Ectodermal cell (in vitro differentiated cells): ENCODE measurements at regions not wholly inside any gene's neighbourhood (a gene's known extent, or its start where the extent isn't known, plus 50 kb on each side); places are given as distances from the start of the nearest gene placed in this dataset.

Experiments
- H3K27ac ChIP-seq: 2 replicates; pipeline ENCODE4 v1.7.0; 2013; ENCODE audit warnings: mild to moderate bottlenecking, low read depth, low read length; ENCODE audit not compliant: insufficient read depth, poor library complexity, severe bottlenecking
- H3K27me3 ChIP-seq: 2 replicates; pipeline ENCODE4 v1.7.0; 2013; ENCODE audit warnings: mild to moderate bottlenecking, low read length; ENCODE audit not compliant: insufficient read depth, control insufficient read depth, poor library complexity, severe bottlenecking
- H3K36me3 ChIP-seq: one replicate; pipeline ENCODE4 v1.7.0; 2013; ENCODE audit warnings: low read length; ENCODE audit not compliant: control insufficient read depth, insufficient read depth
- H3K4me1 ChIP-seq: one replicate; pipeline ENCODE4 v1.7.0; 2013; ENCODE audit warnings: low read length; ENCODE audit not compliant: control insufficient read depth, insufficient read depth
- H3K4me3 ChIP-seq: 2 replicates; pipeline ENCODE4 v1.7.0; 2013; ENCODE audit warnings: low read depth, low read length, control low read depth; ENCODE audit not compliant: insufficient read depth
- H3K9me3 ChIP-seq: 2 replicates; pipeline ENCODE4 v1.7.0; 2013; ENCODE audit warnings: mild to moderate bottlenecking, low read length, moderate library complexity; ENCODE audit not compliant: control insufficient read depth
- WGBS, 2 experiments: methylation state at CpG; one replicate each; pipeline ENCODE4 v1.1.7; 2013; ENCODE audit warnings: missing lambda C conversion rate in 2 of 2; 5-methylcytosine and 5-hydroxymethylcytosine counted together

GRCh38 chr5:51486158-51486557, 102.9 kb downstream of the ISL1 start:
- H3K27me3 ChIP-seq: no peaks in the 10 kb centered on the region
- H3K4me3 ChIP-seq: no peak overlapping the region
- H3K4me1 ChIP-seq: no peaks in the 10 kb centered on the region
- no peaks in the 10 kb centered on the region for H3K9me3 ChIP-seq
- H3K27ac ChIP-seq: no peak overlapping the region
- WGBS, 2 experiments: 94 to 96% methylated on average over 1 of the region's 1 CpG
- H3K36me3 ChIP-seq: no peaks in the 10 kb centered on the region

- H3K4me1 ChIP-seq: no peaks in the 10 kb centered on the region
- H3K27ac ChIP-seq: no peak overlapping the region
- WGBS, 2 experiments: 48 to 58% methylated on average over 4 of the region's 5 CpGs
- H3K9me3 ChIP-seq: no peaks in the 10 kb centered on the region
- H3K27me3 ChIP-seq: no peaks in the 10 kb centered on the region
- no peaks in the 10 kb centered on the region for H3K36me3 ChIP-seq
- no peak overlapping the region for H3K4me3 ChIP-seq
Observed at GRCh38 chr5:51487952-51488351, 104.7 kb downstream of the ISL1 start.

GRCh38 chr5:51488803-51489642, 105.8 kb downstream of the ISL1 start:
- no peak overlapping the region for H3K4me3 ChIP-seq
- WGBS, 2 experiments: 94 to 96% methylated on average over 3 of the region's 3 CpGs
- H3K4me1 ChIP-seq: no peaks in the 10 kb centered on the region
- no peaks in the 10 kb centered on the region for H3K36me3 ChIP-seq
- no peaks in the 10 kb centered on the region for H3K27me3 ChIP-seq
- no peaks in the 10 kb centered on the region for H3K9me3 ChIP-seq
- H3K27ac ChIP-seq: no peak overlapping the region

- Histone ChIP-seq H3K27ac (no peak overlapping the region), H3K27me3 (no peaks in the 10 kb centered on the region), H3K4me1 (no peaks in the 10 kb centered on the region), H3K4me3 (no peak overlapping the region), H3K36me3 (no peaks in the 10 kb centered on the region), H3K9me3 (no peaks in the 10 kb centered on the region)
- 93 to 94% methylated on average over 12 of the region's 12 CpGs for WGBS, 2 experiments
Observed at GRCh38 chr5:51494821-51495220, 111.6 kb downstream of the ISL1 start.

GRCh38 chr5:51495672-51496071, 112.4 kb downstream of the ISL1 start:
- Histone ChIP-seq H3K27ac (no peak overlapping the region), H3K4me3 (no peak overlapping the region), H3K9me3 (no peaks in the 10 kb centered on the region), H3K36me3 (no peaks in the 10 kb centered on the region), H3K27me3 (no peaks in the 10 kb centered on the region), H3K4me1 (no peaks in the 10 kb centered on the region)
- 77 to 78% methylated on average over 2 of the region's 2 CpGs for WGBS, 2 experiments

GRCh38 chr5:51517838-51518237, 134.6 kb downstream of the ISL1 start:
- H3K9me3 ChIP-seq: no peaks in the 10 kb centered on the region
- WGBS, 2 experiments: 67% methylated on average over 1 of the region's 1 CpG; no CpG with 5 or more reads in 1 of the 2 experiments
- H3K4me3 ChIP-seq: no peak overlapping the region
- H3K27me3 ChIP-seq: no peaks in the 10 kb centered on the region
- H3K4me1 ChIP-seq: no peaks in the 10 kb centered on the region
- no peak overlapping the region for H3K27ac ChIP-seq
- H3K36me3 ChIP-seq: no peaks in the 10 kb centered on the region

- 58 to 79% methylated on average over 5 of the region's 5 CpGs for WGBS, 2 experiments
- Histone ChIP-seq H3K36me3 (no peaks in the 10 kb centered on the region), H3K27ac (no peak overlapping the region), H3K9me3 (no peaks in the 10 kb centered on the region), H3K27me3 (no peaks in the 10 kb centered on the region), H3K4me3 (no peak overlapping the region), H3K4me1 (no peaks in the 10 kb centered on the region)
Observed at GRCh38 chr5:51518607-51519006, 135.4 kb downstream of the ISL1 start.

- H3K4me3 ChIP-seq: no peak overlapping the region
- WGBS, 2 experiments: 93 to 96% methylated on average over 5 of the region's 5 CpGs
- no peaks in the 10 kb centered on the region for H3K4me1 ChIP-seq
Observed at GRCh38 chr5:51521583-51521982, 138.3 kb downstream of the ISL1 start.

GRCh38 chr5:51539232-51539631, 156.0 kb downstream of the ISL1 start:
- H3K27me3 ChIP-seq: no peaks in the 10 kb centered on the region
- no peak overlapping the region for H3K27ac ChIP-seq
- no peaks in the 10 kb centered on the region for H3K36me3 ChIP-seq
- H3K4me3 ChIP-seq: no peak overlapping the region
- H3K4me1 ChIP-seq: no peaks in the 10 kb centered on the region
- 90% methylated on average over 2 of the region's 2 CpGs; no CpG with 5 or more reads in 1 of the 2 experiments for WGBS, 2 experiments
- H3K9me3 ChIP-seq: no peaks in the 10 kb centered on the region

More at GRCh38 chr5:51521583-51521982, 138.3 kb downstream of the ISL1 start:
- no peak overlapping the region for H3K27ac ChIP-seq
- no peaks in the 10 kb centered on the region for H3K27me3 ChIP-seq
- no peaks in the 10 kb centered on the region for H3K9me3 ChIP-seq
- no peaks in the 10 kb centered on the region for H3K36me3 ChIP-seq

GRCh38 chr5:51544031-51544785, 161.0 kb downstream of the ISL1 start:
- Histone ChIP-seq H3K4me3 (no peak overlapping the region), H3K36me3 (no peaks in the 10 kb centered on the region), H3K27me3 (no peaks in the 10 kb centered on the region), H3K9me3 (no peaks in the 10 kb centered on the region), H3K4me1 (no peaks in the 10 kb centered on the region), H3K27ac (no peak overlapping the region)
- 43 to 49% methylated on average over 2 of the region's 2 CpGs for WGBS, 2 experiments
